ENCODE measurements at regions not wholly inside any gene's neighbourhood (a gene's known extent, or its start where the extent isn't known, plus 50 kb on each side); places are given as distances from the start of the nearest gene placed in this dataset.

- no peak overlapping the region for H3K4me3 ChIP-seq (replicated peaks; ENCODE audit: low read depth, low read length)
- no peak for TF ChIP-seq CTCF (IDR thresholded peaks at IDR 0.05; ENCODE audit: low read length, missing control alignments)
- DNase-seq (ENCODE audit: low read depth) = no peak
Measured at GRCh38 chr12:89177802-89178395, 174.4 kb downstream of the DUSP6 start.

- DNase-seq (ENCODE audit: low read depth) = no peak
Measured at GRCh38 chr12:89176676-89177075, 175.6 kb downstream of the DUSP6 start.

GRCh38 chr12:89173678-89174077 is 178.6 kb downstream of the DUSP6 start:
- TF ChIP-seq CTCF (IDR thresholded peaks at IDR 0.05; ENCODE audit: low read length, missing control alignments) = no peak
- DNase-seq (ENCODE audit: low read depth) = no peak
- H3K4me3 ChIP-seq (replicated peaks; ENCODE audit: low read depth, low read length) = no peak overlapping the region

More at GRCh38 chr12:89176676-89177075, 175.6 kb downstream of the DUSP6 start:
- no peak overlapping the region for H3K4me3 ChIP-seq (replicated peaks; ENCODE audit: low read depth, low read length)
- no peak for TF ChIP-seq CTCF (IDR thresholded peaks at IDR 0.05; ENCODE audit: low read length, missing control alignments)

- H3K4me3 ChIP-seq (replicated peaks; ENCODE audit: low read depth, low read length) = no peak overlapping the region
- no peak for TF ChIP-seq CTCF (IDR thresholded peaks at IDR 0.05; ENCODE audit: low read length, missing control alignments)
- DNase-seq (ENCODE audit: low read depth) = no peak
Measured at GRCh38 chr12:89173096-89173495, 179.2 kb downstream of the DUSP6 start.

GRCh38 chr12:89172224-89172623 is 180.1 kb downstream of the DUSP6 start:
- TF ChIP-seq CTCF (IDR thresholded peaks at IDR 0.05; ENCODE audit: low read length, missing control alignments) = no peak
- DNase-seq (ENCODE audit: low read depth) = no peak
- H3K4me3 ChIP-seq (replicated peaks; ENCODE audit: low read depth, low read length) = no peak overlapping the region

GRCh38 chr12:89169321-89169720 is 183.0 kb downstream of the DUSP6 start:
- no peak for DNase-seq (ENCODE audit: low read depth)
- no peak overlapping the region for H3K4me3 ChIP-seq (replicated peaks; ENCODE audit: low read depth, low read length)
- TF ChIP-seq CTCF (IDR thresholded peaks at IDR 0.05; ENCODE audit: low read length, missing control alignments) = no peak

- TF ChIP-seq CTCF (IDR thresholded peaks at IDR 0.05; ENCODE audit: low read length, missing control alignments) = no peak
- no peak for DNase-seq (ENCODE audit: low read depth)
- H3K4me3 ChIP-seq (replicated peaks; ENCODE audit: low read depth, low read length) = no peak overlapping the region
Measured at GRCh38 chr12:89167986-89168385, 184.3 kb downstream of the DUSP6 start.
